NCI-H1105 (cell line): ENCODE measurements at regions not wholly inside any gene's neighbourhood (a gene's known extent, or its start where the extent isn't known, plus 50 kb on each side); places are given as distances from the start of the nearest gene placed in this dataset.
A peak's percentile ranks its signal among the peaks of the same experiment; 100 is the strongest.

Experiments
- DNase-seq: peaks from one replicate; lab custom pipeline; 2025; lab: John Stamatoyannopoulos, UW

DNA sequence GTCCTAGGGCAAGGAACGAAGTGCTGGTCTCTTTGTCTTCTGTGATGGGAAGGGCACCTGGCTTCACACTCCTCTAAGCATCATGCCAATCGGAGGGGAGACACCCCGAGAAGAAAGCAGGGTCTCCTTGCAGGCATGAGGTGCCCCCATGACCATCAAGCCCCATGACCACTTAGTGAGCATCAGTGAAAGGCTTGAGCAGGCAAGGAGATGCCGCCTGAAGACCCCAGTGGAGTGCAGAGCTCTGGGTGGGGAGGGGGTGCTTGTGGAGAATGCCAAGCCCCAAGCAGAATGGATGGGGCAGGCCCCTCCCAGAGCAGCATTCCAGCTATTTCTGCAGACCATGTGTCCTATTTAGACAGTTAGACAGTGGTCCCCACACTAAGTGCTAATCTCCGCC, 232.7 kb upstream of the TNRC6C start:
- no peak for DNase-seq

- no peak for DNase-seq
Observed at GRCh38 chr17:77726549-77727006, 231.9 kb upstream of the TNRC6C start.

DNA sequence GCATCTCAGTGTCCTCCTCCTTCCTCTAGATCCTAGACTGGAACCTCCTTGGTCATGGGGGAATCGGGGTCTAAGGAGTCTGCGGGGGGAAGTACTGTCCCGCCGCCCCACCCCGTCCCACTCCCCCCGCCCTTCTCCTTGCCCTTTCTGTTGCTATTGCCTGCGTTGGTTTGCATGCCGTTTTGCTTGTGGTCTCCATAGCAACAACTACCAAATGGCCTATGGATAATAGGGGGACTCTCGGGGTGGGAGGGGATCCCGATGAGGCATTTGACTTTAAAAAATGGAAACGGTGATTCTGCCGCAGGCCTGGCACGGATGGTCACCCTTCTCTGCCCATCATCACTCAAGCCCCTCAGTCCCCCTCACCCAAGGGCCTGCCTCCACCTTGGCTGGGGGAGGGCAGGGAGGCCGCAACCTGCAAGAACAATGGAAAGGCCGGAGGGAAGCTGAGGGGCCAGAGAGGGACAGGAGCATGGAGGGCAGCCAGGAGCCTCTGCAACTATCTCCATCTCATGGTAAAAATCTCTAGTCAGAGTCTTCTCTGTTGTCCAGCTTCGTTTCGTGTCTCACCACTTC, 231.4 kb upstream of the TNRC6C start:
- no peak for DNase-seq

DNA sequence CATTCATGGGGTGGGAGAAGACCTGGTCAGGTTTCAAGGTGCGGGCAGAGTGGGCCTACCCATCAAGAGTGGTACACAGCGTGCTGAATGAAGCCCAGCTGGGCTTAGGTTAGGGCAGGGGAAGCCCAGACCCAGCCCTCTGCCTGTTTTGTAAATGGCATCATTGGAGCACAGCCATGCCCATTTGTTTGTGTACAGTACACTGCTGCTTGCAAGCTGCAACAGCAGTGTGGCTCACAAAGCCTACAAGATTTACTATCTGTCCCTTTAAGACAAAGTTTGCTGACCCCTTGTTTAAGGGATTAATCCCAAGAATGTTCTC, 230.1 kb upstream of the TNRC6C start:
- DNase-seq, result no peak

GRCh38 chr17:77728871-77729270, 229.6 kb upstream of the TNRC6C start:
- no peak for DNase-seq

DNA sequence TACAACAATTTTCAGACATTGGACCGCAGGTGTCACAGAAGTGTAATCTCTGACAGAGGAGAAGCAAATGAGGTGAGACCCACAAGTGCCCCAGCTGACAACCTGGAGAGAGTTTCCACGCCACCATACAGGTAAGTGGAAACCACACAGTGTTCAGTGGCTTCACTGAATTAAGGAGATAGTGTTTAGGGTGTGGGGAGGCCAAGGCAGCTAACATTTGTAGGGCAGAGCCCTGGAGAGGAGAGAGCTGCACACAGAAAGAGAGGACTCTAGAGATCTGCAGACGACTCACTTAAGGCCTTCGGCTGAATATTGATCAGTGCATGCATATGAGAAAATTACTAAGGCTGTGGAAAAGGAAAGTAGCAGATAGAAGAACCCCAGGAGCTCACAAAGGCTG, 228.9 kb upstream of the TNRC6C start:
- no peak for DNase-seq

DNA sequence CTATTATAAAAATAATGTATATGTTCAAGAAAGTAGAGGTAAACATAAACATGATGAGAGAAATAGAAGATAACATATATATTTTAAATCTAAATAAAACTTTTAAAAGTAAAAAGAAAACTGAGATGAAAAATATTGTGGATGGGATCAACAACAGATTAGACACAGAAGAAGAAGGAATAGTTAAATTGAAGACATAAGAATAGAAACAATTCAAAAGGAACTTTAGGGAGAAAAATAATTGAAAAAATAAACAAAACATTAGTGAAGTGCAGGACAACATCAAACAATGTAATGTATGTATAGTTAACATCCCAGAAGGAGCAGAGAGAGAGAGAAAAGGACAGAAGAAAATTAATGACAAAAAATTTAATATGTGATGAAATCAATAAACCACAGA, 228.1 kb upstream of the TNRC6C start:
- DNase-seq, result no peak

- no peak for DNase-seq
Observed at GRCh38 chr17:77733576-77734296, 224.8 kb upstream of the TNRC6C start.

DNA sequence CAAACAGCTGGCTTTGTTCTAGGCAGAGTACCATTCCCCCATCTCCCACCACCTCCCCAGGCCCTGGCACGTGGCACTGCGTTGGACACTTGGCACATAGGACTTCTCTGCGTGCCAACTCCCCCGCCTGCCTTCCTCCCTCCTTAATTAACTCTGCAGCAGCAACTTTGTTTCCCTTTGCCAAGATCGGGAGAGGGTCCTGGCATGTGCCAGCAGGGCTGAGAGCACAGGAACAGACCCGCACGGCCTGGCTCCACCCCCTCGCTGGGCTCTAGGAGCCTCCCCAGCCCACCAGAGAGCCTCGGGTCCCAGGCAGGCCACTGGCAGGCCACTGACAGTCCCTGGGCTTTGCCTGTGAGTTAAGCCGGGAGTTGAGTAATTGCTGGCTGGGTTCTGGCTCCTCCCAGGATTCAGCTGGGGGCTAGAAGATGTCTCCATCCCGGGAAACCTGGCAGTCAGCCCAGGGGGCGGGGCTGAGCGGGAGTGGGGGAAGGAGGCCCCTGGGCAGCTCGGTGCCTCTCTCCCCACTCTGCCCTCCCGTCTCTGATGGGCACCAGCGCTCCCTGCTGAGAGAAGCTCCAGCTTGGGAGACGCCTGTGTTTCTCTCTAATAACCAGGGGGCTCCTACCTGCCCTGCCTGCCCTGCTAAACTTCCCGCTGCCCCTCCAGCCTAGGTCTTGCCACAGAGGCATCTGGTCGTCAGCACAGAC, 224.0 kb upstream of the TNRC6C start:
- peak; percentile 86 for DNase-seq

- DNase-seq, result no peak
Observed at GRCh38 chr17:77735081-77735565, 223.4 kb upstream of the TNRC6C start.

- DNase-seq, result peak; percentile 80
Observed at GRCh38 chr17:77735566-77736198, 222.8 kb upstream of the TNRC6C start.

DNA sequence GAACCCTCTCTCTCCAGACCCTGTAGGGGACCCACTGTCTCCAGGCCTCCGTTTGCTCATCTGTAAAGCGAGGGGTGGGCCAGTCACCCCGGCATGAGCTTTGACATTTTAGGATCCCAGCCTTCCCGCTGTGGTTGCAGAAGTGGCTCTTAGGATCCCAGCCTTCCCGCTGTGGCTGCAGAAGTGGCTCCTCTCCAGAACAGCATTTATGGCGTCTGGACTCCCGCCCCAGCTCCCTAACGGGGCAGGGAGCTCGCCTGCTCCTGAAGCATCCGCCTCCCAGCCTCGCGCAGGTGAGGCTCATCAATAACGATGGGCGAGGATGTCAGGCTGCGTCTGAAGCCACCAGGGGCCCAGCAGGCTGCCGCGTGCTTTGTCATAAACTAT, 222.3 kb upstream of the TNRC6C start:
- peak; percentile 13 for DNase-seq

GRCh38 chr17:77736721-77737120, 221.8 kb upstream of the TNRC6C start:
- no peak for DNase-seq

GRCh38 chr17:77737442-77738265, 220.8 kb upstream of the TNRC6C start:
- DNase-seq, result peak; percentile 76

GRCh38 chr17:77738751-77739531, 219.6 kb upstream of the TNRC6C start:
- DNase-seq, result no peak

DNA sequence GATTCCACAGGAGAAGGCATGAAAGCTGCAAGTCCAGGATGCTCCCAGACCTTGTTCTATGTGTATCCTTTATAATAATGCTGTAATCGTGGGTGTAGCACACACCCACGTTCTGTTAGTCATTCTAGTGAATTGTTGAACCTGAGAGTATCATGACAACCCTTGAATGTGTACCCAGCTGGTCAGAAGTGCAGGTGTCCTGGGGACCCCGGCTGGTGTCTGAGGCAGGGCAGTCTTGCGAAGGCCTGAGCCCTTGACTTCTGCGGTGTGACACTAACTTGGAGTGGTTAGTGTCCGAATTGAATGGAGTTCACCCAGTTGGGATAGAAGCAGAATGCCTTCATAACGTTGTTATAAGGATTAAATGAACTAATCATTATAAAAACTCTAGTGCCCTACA, 218.0 kb upstream of the TNRC6C start:
- DNase-seq, result no peak

DNA sequence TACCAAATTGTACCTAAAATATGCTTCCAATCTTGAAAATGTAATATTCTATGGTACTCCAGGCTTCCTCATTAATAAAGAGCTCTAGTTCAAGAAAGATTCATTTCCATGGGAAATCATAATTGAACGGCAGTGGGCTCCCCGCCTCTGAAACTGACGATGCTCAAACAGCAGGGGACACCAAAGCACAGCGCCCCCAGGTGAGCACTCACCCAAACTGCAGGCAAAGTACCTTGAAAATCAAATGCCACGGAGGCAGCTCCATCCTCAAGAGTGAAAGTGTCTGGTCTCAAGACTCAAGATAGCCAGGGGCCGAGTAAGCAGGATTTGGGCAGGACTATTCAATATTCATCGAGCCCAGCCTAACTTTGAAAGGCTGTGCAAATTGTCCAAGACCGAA, 217.4 kb upstream of the TNRC6C start:
- no peak for DNase-seq

DNA sequence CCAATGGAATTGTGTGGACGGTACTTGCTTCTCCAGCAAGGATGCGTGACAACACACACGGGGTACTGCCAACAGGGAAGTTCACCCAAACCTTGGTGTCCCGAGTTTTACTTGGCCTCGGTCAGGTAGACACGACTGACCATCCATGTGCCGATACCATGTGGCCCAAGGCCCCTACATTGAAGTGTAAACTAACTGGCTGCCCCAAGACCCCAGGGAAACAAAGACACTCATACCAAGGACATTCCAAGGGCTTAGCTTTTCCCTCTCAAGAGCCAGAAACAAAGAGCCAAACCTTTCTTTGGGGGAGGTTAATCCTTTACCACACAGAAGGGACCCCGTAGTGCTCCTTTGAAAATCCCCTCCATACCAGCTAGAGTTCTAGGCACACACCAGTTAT, 215.9 kb upstream of the TNRC6C start:
- DNase-seq, result no peak

GRCh38 chr17:77744066-77744988, 214.2 kb upstream of the TNRC6C start:
- no peak for DNase-seq

- DNase-seq, result no peak
Observed at GRCh38 chr17:77745702-77746101, 212.8 kb upstream of the TNRC6C start.
